ENCODE measurements at regions not wholly inside any gene's neighbourhood (a gene's known extent, or its start where the extent isn't known, plus 50 kb on each side); places are given as distances from the start of the nearest gene placed in this dataset.
"Not testable (repeated sequence)": the region's sequence is repeated elsewhere in the genome, so short reads cannot be mapped to it uniquely, and the experiment has no call there.

GRCh38 chr9:110095161-110095595 is 112.8 kb downstream of the C9orf152 start:
- Mint-ChIP-seq H3K9me3 (no peaks in the 10 kb centered on the region), H3K4me1 (no peaks in the 10 kb centered on the region), H3K4me3 (no peak overlapping the region), H3K36me3 (ENCODE audit: insufficient read depth) (no peaks in the 10 kb centered on the region), H3K27me3 (no peaks in the 10 kb centered on the region), H3K27ac (ENCODE audit: low read depth) (no peak overlapping the region)
- ATAC-seq (replicated peaks; ENCODE audit: extremely low read depth, poor library complexity, severe bottlenecking) (no peak), DNase-seq (ENCODE audit: low spot score in 2 of 2) (no peak)

- H3K4me3 Mint-ChIP-seq = no peak overlapping the region
- no peak for ATAC-seq (replicated peaks; ENCODE audit: extremely low read depth, poor library complexity, severe bottlenecking)
- no peaks in the 10 kb centered on the region for H3K27me3 Mint-ChIP-seq
- H3K27ac Mint-ChIP-seq (ENCODE audit: low read depth) = no peak overlapping the region
- no peak for DNase-seq (ENCODE audit: low spot score in 2 of 2)
- no peaks in the 10 kb centered on the region for H3K4me1 Mint-ChIP-seq
- H3K9me3 Mint-ChIP-seq = no peaks in the 10 kb centered on the region
- no peaks in the 10 kb centered on the region for H3K36me3 Mint-ChIP-seq (ENCODE audit: insufficient read depth)
Measured at GRCh38 chr9:110095776-110096175, 112.2 kb downstream of the C9orf152 start.

GRCh38 chr9:110096674-110097073 is 111.3 kb downstream of the C9orf152 start:
- H3K27ac Mint-ChIP-seq (ENCODE audit: low read depth); DNase-seq (ENCODE audit: low spot score in 2 of 2): not testable (repeated sequence)

GRCh38 chr9:110099236-110100095 is 108.5 kb downstream of the C9orf152 start:
- DNase-seq (ENCODE audit: low spot score in 2 of 2) (no peak), ATAC-seq (replicated peaks; ENCODE audit: extremely low read depth, poor library complexity, severe bottlenecking) (no peak)
- Mint-ChIP-seq H3K27ac (ENCODE audit: low read depth) (no peak overlapping the region), H3K4me1 (no peaks in the 10 kb centered on the region), H3K36me3 (ENCODE audit: insufficient read depth) (peaks cover 2% of the 10 kb centered on the region), H3K9me3 (no peaks in the 10 kb centered on the region), H3K27me3 (no peaks in the 10 kb centered on the region), H3K4me3 (no peak overlapping the region)

More at GRCh38 chr9:110096674-110097073, 111.3 kb downstream of the C9orf152 start:
- H3K4me1 Mint-ChIP-seq; H3K36me3 Mint-ChIP-seq (ENCODE audit: insufficient read depth); H3K9me3 Mint-ChIP-seq; H3K4me3 Mint-ChIP-seq; ATAC-seq (replicated peaks; ENCODE audit: extremely low read depth, poor library complexity, severe bottlenecking); H3K27me3 Mint-ChIP-seq: not testable (repeated sequence)

GRCh38 chr9:110101531-110102161 is 106.3 kb downstream of the C9orf152 start:
- DNase-seq (ENCODE audit: low spot score in 2 of 2) = no peak
- H3K27me3 Mint-ChIP-seq = no peaks in the 10 kb centered on the region
- H3K9me3 Mint-ChIP-seq = no peaks in the 10 kb centered on the region
- H3K4me1 Mint-ChIP-seq = no peaks in the 10 kb centered on the region
- no peak overlapping the region for H3K4me3 Mint-ChIP-seq
- H3K27ac Mint-ChIP-seq (ENCODE audit: low read depth) = no peak overlapping the region
- H3K36me3 Mint-ChIP-seq (ENCODE audit: insufficient read depth) = peaks cover 2% of the 10 kb centered on the region
- ATAC-seq (replicated peaks; ENCODE audit: extremely low read depth, poor library complexity, severe bottlenecking) = no peak

GRCh38 chr9:110103257-110103656 is 104.7 kb downstream of the C9orf152 start:
- Mint-ChIP-seq H3K27me3 (no peaks in the 10 kb centered on the region), H3K27ac (ENCODE audit: low read depth) (no peak overlapping the region), H3K4me3 (no peak overlapping the region), H3K4me1 (no peaks in the 10 kb centered on the region), H3K9me3 (no peaks in the 10 kb centered on the region), H3K36me3 (ENCODE audit: insufficient read depth) (peaks cover 2% of the 10 kb centered on the region)
- DNase-seq (ENCODE audit: low spot score in 2 of 2) = no peak
- ATAC-seq (replicated peaks; ENCODE audit: extremely low read depth, poor library complexity, severe bottlenecking) = no peak

- Mint-ChIP-seq H3K27ac (ENCODE audit: low read depth) (no peak overlapping the region), H3K27me3 (no peaks in the 10 kb centered on the region), H3K4me3 (no peak overlapping the region), H3K9me3 (no peaks in the 10 kb centered on the region), H3K36me3 (ENCODE audit: insufficient read depth) (peaks cover 2% of the 10 kb centered on the region), H3K4me1 (no peaks in the 10 kb centered on the region)
- DNase-seq (ENCODE audit: low spot score in 2 of 2) = no peak
- ATAC-seq (replicated peaks; ENCODE audit: extremely low read depth, poor library complexity, severe bottlenecking) = no peak
Measured at GRCh38 chr9:110104261-110104809, 103.6 kb downstream of the C9orf152 start.

- ATAC-seq (replicated peaks; ENCODE audit: extremely low read depth, poor library complexity, severe bottlenecking) = no peak
- H3K9me3 Mint-ChIP-seq = no peaks in the 10 kb centered on the region
- H3K27me3 Mint-ChIP-seq = no peaks in the 10 kb centered on the region
- H3K4me1 Mint-ChIP-seq = no peaks in the 10 kb centered on the region
- DNase-seq (ENCODE audit: low spot score in 2 of 2) = no peak
- H3K27ac Mint-ChIP-seq (ENCODE audit: low read depth) = no peak overlapping the region
- H3K4me3 Mint-ChIP-seq = no peak overlapping the region
- peaks cover 2% of the 10 kb centered on the region for H3K36me3 Mint-ChIP-seq (ENCODE audit: insufficient read depth)
Measured at GRCh38 chr9:110105107-110105506, 102.9 kb downstream of the C9orf152 start.

GRCh38 chr9:110106661-110107060 is 101.3 kb downstream of the C9orf152 start:
- H3K36me3 Mint-ChIP-seq (ENCODE audit: insufficient read depth) = peaks cover 3% of the 10 kb centered on the region
- no peak overlapping the region for H3K27ac Mint-ChIP-seq (ENCODE audit: low read depth)
- DNase-seq (ENCODE audit: low spot score in 2 of 2) (no peak), ATAC-seq (replicated peaks; ENCODE audit: extremely low read depth, poor library complexity, severe bottlenecking) (no peak)
- H3K27me3 Mint-ChIP-seq = no peaks in the 10 kb centered on the region
- H3K4me3 Mint-ChIP-seq = no peak overlapping the region
- H3K4me1 Mint-ChIP-seq = no peaks in the 10 kb centered on the region
- H3K9me3 Mint-ChIP-seq = no peaks in the 10 kb centered on the region

- Mint-ChIP-seq H3K36me3 (ENCODE audit: insufficient read depth) (peaks cover 1% of the 10 kb centered on the region), H3K4me1 (no peaks in the 10 kb centered on the region), H3K27me3 (no peaks in the 10 kb centered on the region), H3K9me3 (no peaks in the 10 kb centered on the region), H3K27ac (ENCODE audit: low read depth) (no peak overlapping the region), H3K4me3 (no peak overlapping the region)
- DNase-seq (ENCODE audit: low spot score in 2 of 2) = no peak
- ATAC-seq (replicated peaks; ENCODE audit: extremely low read depth, poor library complexity, severe bottlenecking) = no peak
Measured at GRCh38 chr9:110109333-110110092, 98.4 kb downstream of the C9orf152 start.

- Mint-ChIP-seq H3K36me3 (ENCODE audit: insufficient read depth) (peaks cover 1% of the 10 kb centered on the region), H3K27ac (ENCODE audit: low read depth) (no peak overlapping the region), H3K4me1 (no peaks in the 10 kb centered on the region), H3K27me3 (no peaks in the 10 kb centered on the region), H3K9me3 (no peaks in the 10 kb centered on the region), H3K4me3 (no peak overlapping the region)
- DNase-seq (ENCODE audit: low spot score in 2 of 2) (no peak), ATAC-seq (replicated peaks; ENCODE audit: extremely low read depth, poor library complexity, severe bottlenecking) (no peak)
Measured at GRCh38 chr9:110110154-110110553, 97.8 kb downstream of the C9orf152 start.

GRCh38 chr9:110111868-110112267 is 96.1 kb downstream of the C9orf152 start:
- Mint-ChIP-seq H3K36me3 (ENCODE audit: insufficient read depth) (peaks cover 1% of the 10 kb centered on the region), H3K4me1 (no peaks in the 10 kb centered on the region), H3K27ac (ENCODE audit: low read depth) (no peak overlapping the region), H3K27me3 (no peaks in the 10 kb centered on the region), H3K9me3 (no peaks in the 10 kb centered on the region), H3K4me3 (no peak overlapping the region)
- ATAC-seq (replicated peaks; ENCODE audit: extremely low read depth, poor library complexity, severe bottlenecking) = no peak
- no peak for DNase-seq (ENCODE audit: low spot score in 2 of 2)
